GM12872 (cell line): ENCODE measurements at regions not wholly inside any gene's neighbourhood (a gene's known extent, or its start where the extent isn't known, plus 50 kb on each side); places are given as distances from the start of the nearest gene placed in this dataset.

Source experiments
- CTCF ChIP-seq: IDR thresholded peaks from 3 replicates; pipeline ENCODE4 v1.5.1; 2011; ENCODE audit warnings: low read depth, mild to moderate bottlenecking, low read length, moderate library complexity; ENCODE audit not compliant: insufficient read depth

- TF ChIP-seq CTCF: no peak
Measured at GRCh38 chr16:77645764-77646163, 76.5 kb upstream of the NUDT7 start.

- no peak for TF ChIP-seq CTCF
Measured at GRCh38 chr16:77647726-77648125, 74.6 kb upstream of the NUDT7 start.

- TF ChIP-seq CTCF: no peak
Measured at GRCh38 chr16:77650761-77651160, 71.6 kb upstream of the NUDT7 start.

- TF ChIP-seq CTCF: no peak
Measured at GRCh38 chr16:77652399-77652798, 69.9 kb upstream of the NUDT7 start.

- TF ChIP-seq CTCF: no peak
Measured at GRCh38 chr16:77657016-77657415, 65.3 kb upstream of the NUDT7 start.

GRCh38 chr16:77660311-77660710 lies 62.0 kb upstream of the NUDT7 start:
- peak; percentile 22; the same call in 1 of the 3 replicates for TF ChIP-seq CTCF

GRCh38 chr16:77662246-77662645 lies 60.1 kb upstream of the NUDT7 start:
- TF ChIP-seq CTCF: no peak

GRCh38 chr16:77663711-77664110 lies 58.6 kb upstream of the NUDT7 start:
- no peak for TF ChIP-seq CTCF
